HK-2 (cell line): ENCODE measurements at regions not wholly inside any gene's neighbourhood (a gene's known extent, or its start where the extent isn't known, plus 50 kb on each side); places are given as distances from the start of the nearest gene placed in this dataset.
"Not testable (repeated sequence)": the region's sequence is repeated elsewhere in the genome, so short reads cannot be mapped to it uniquely, and the experiment has no call there.

ENCODE experiments used
- DNase-seq: peaks from one replicate; pipeline ENCODE4 v3.0.0-alpha.2; 2018; ENCODE audit not compliant: unreplicated experiment

DNA sequence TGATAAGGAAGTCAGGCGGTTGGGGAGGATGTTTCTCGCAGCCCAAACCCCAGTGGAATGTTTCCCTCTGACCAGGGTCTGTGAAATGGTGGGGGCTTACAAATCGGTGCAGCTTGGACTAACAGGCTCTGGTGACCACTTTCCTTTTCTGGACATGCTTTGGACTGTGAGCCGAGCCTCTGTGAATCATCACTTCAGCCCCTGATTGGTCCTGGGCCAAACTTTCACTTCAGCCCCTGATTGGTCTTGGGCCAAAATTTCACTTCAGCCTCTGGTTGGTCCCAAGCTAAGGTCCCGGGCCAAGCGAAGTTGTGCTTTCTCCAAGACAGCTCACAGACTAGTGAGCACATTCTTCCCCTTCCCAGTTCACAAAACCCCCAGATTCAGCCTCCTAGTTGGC is 223.7 kb upstream of the ANKRD20A1 start:
- DNase-seq = not testable (repeated sequence)

DNA sequence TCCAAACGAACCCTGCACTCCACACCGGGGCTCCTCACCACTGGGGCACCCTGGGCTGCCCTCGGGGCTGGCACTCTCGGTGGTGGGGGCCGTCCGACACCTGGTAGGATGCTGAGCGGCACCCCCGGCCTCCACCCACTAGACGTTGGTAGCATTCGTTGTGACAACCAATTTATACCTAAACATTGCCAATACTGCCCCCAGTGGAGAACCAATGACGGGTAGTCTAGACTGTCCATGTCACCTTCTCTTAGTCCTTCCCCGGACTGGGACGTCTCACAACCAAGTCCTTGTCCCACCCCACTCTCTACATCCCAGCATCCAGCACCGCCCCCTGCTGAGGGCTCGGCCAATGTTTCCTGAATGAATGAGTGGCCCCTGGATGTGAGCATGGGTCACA is 246.8 kb upstream of the ANKRD20A1 start:
- DNase-seq = not testable (repeated sequence)

DNA sequence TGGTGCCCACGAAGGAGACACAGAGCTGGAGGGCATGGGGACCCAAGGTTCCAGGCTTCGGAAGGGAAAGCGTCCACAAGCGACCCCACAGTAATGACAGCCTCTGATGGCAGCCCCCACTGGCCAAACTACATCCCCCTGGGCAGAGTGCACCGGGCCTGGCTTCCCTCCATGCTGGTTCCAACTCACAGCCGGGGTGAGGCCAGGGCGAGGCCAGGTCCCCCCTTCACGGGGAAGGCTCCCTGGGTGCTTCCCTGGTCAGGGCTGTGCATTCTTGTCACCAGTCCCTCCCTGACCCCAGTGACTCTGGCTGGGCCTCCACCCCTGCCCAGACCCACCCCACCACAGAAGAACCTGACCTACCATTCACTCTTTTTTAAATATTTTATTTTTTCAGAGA is 248.9 kb upstream of the ANKRD20A1 start:
- DNase-seq = not testable (repeated sequence)

GRCh38 chr9:67609435-67609834 is 249.3 kb upstream of the ANKRD20A1 start:
- not testable (repeated sequence) for DNase-seq

GRCh38 chr9:67605113-67605512 is 253.6 kb upstream of the ANKRD20A1 start:
- DNase-seq = not testable (repeated sequence)

GRCh38 chr9:67603609-67604008 is 255.1 kb upstream of the ANKRD20A1 start:
- DNase-seq = not testable (repeated sequence)

GRCh38 chr9:67592424-67592823 is 266.3 kb upstream of the ANKRD20A1 start:
- DNase-seq = not testable (repeated sequence)

- not testable (repeated sequence) for DNase-seq
These were observed 302.9 kb upstream of the ANKRD20A1 start for GRCh38 chr9:67555874-67556273.

DNA sequence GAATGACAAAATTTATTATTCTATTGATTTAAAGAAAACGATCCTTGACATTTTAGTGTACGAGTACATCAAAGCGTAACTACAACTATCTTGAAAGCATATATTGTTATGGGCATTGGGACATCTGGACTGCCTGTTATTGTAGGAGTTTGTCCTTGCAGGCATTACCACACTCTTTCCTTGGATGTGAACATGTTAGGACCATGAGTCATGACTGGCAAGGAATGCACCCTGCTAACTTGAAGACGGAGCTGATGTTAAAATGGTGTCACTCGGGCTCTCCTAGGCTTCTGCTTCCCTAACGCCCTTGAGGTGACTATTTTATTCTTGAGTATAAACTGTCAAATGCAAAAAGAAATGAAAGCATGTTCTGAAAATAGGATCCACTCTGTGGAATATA is 308.7 kb upstream of the ANKRD20A1 start:
- not testable (repeated sequence) for DNase-seq

GRCh38 chr9:67529834-67530233 is 328.9 kb upstream of the ANKRD20A1 start:
- DNase-seq = not testable (repeated sequence)

DNA sequence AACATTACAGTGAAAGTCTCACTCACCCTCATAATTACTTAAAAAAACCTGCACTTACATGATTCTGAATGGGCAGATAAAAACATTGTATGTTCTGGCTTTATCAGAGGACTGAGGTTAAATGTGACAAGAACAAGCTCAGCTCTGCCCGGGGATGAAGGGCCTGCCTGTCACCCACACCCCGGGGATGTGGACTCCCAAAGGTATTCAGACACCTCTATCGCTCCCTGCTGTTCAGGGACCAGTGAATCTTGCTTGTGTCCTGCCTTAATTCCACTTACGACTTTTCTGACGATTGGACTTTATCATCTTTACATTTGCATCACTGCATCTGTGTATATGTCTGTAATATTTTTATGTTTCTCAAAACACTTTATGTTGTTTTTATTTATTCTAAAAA is 341.8 kb upstream of the ANKRD20A1 start:
- not testable (repeated sequence) for DNase-seq

- not testable (repeated sequence) for DNase-seq
These were observed 344.1 kb upstream of the ANKRD20A1 start for GRCh38 chr9:67514587-67514986.

DNA sequence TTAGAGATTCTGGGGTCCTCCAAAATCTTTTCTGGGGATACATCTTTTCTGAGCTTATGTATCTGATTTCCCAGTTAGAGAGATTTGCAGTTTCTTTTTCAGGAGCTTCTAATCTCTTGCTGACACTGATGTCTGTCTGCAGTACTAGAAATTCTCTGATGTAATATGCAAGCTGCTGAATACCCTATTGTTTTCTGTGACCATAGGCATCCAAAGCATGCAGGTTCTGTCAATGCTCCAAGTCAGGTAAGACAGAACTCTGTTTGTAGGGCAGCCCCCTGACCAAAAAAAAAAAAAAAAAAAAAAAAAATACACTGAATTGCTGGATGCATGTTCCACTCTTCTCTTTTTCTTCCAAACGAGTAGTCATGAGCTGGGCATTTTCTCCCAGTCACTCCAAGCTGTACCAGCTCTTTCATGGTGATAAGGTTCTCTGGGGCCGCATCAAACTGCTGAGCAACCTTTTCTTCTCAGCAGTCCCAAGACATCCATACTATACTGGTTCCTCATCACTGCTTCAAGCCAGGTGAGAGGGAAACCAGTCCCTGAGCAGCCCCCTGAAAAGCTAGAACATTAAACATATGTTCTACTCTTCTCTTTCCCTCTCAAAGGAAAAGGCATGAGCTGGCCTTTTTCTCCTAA is 354.9 kb upstream of the ANKRD20A1 start:
- DNase-seq = not testable (repeated sequence)

DNA sequence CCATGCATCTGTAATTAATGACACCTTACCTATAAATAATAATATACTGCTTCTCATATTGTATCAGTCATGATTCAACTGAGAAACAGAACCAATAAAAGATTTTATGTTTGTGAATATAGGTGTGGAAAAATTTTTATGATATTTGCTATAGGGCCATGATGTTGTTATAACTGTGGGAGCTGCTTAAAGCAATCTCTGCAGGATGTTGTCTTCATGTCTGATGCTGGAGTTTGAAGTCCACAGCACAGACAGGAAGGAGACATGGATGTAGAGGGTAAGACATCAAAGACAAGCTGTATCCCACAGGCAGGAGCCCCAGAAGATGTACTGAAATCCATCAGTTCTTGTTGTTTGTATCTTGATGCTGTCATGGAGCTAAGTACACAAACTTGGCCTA is 366.7 kb upstream of the ANKRD20A1 start:
- DNase-seq = not testable (repeated sequence)

GRCh38 chr9:67477465-67477864 is 381.3 kb upstream of the ANKRD20A1 start:
- DNase-seq = not testable (repeated sequence)

- DNase-seq = not testable (repeated sequence)
These were observed 388.0 kb upstream of the ANKRD20A1 start for GRCh38 chr9:67470739-67471138.

DNA sequence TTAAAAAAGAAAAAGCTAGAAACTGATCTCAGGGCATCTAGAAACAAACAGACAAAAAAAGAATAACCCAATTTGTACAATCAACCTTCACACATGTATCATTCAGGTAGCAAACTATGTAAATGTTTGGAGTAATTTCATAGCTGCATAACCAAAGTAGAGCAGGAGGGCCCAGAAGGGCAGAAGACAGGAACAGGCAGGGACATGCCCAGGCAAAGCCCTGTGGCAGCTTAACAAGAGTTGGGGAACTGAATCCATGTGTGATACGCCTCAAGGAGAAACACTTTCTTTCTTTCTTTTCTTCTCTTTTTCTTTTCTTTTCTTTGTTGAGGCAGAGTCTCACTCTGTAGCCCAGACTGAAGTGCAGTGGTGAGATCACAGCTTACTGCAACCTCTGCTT is 390.4 kb upstream of the ANKRD20A1 start:
- DNase-seq = not testable (repeated sequence)

DNA sequence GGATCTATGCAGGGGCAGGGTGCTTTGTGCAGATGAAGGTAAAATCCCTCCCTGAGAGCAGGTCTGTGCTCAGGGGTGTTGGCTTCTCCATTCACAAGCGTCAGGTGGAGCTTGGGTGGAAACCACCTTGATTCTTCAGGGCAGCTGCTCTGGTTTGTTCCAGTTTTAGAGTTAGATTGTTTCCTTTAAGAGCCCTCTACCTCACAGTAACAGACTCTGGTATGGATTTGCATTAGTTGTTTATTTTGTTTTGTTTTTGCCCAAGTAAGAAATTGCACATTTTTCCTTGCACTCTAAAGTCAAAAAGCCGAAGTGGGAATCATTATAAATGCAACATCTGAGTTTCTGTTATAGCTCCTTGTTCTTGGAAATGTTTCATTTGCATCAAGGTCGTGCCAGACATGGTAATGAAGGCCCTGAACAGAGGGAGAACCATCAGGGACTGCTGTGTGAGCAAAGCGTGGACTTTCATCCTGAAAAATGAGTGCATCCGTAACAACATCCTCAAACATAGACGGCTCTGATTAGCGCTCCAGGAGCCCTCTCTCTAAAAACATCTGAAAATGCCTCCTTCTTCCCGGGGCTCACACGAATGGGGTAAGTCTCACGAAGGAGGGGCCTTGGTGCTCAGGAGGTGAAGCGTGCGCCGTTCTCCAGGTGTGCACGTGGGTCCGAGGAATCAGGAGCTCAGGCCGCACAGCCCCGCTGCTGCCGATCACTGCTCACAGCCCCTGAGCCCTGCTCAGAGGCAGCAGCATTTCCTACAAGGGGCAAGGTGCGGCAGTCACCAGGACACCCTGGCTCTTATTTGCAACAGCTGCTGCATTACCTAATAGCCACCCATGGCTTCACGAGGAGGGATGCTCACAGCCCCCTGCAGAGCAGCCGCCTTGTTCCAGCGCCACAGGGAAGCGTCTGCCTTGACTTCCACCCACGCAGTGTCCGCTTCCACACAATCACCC is 396.7 kb upstream of the ANKRD20A1 start:
- not testable (repeated sequence) for DNase-seq

DNA sequence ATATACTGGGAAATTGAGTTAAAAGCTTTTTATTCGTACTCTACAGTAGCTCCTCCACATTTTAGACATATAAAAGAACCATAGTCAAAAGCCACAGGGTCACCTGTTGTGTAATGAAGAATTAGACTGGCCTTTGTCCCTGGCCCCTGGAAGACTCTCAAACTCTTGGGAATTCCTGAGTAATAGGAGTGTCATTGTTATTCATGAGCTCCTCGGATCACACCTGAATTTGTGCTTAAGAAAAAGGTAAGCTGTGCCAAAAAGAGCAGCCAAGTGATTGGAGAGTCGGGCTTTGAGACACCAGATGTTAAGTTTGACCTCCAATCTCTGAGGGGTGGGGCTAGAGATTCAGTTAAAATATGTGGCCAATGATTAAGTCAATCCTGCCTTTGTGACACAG is 405.8 kb upstream of the ANKRD20A1 start:
- DNase-seq = not testable (repeated sequence)

- not testable (repeated sequence) for DNase-seq
These were observed 416.4 kb upstream of the ANKRD20A1 start for GRCh38 chr9:67442313-67442712.

GRCh38 chr9:67437011-67437410 is 421.7 kb upstream of the ANKRD20A1 start:
- DNase-seq = not testable (repeated sequence)

GRCh38 chr9:67424881-67425280 is 432.5 kb upstream of the SPATA31A3 start:
- not testable (repeated sequence) for DNase-seq
